ENCODE measurements at regions not wholly inside any gene's neighbourhood (a gene's known extent, or its start where the extent isn't known, plus 50 kb on each side); places are given as distances from the start of the nearest gene placed in this dataset.

DNA sequence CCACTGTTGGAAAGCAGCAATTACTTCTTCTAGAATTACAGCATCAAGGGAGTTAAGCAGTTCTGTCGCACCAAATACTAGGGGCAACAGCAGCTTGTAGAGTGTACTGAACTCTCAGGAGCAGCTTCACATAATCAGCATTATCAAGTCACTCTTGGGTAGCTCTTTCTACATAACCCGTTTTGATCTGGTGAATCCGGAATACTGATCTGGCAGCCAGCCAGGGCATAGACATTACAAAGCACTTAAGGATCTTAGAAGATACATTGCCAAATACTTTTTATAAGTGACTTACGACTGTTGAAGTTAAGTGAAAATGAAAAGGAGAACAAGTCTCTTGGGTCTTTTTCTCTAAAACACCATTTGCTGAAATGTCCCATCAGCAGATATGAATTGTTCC lies 73.2 kb upstream of the NETO1 start:
- no peak overlapping the region for H3K27ac ChIP-seq
- no peak overlapping the region for H3K4me3 ChIP-seq
- no peak for TF ChIP-seq Cebpa-rat (IDR thresholded peaks at IDR 0.05)
- no peak overlapping the region for H3K4me2 ChIP-seq
- H4K20me1 ChIP-seq: no peaks in the 10 kb centered on the region
- H3K9ac ChIP-seq: no peak overlapping the region
- no peaks in the 10 kb centered on the region for H3K36me3 ChIP-seq
- H3K4me1 ChIP-seq: no peaks in the 10 kb centered on the region
- H3K9me3 ChIP-seq: no peaks in the 10 kb centered on the region
- no peaks in the 10 kb centered on the region for H3K27me3 ChIP-seq

- Histone ChIP-seq H3K4me1 (no peaks in the 10 kb centered on the region), H3K27me3 (no peaks in the 10 kb centered on the region), H3K4me2 (no peak overlapping the region), H3K9me3 (no peaks in the 10 kb centered on the region), H3K27ac (no peak overlapping the region), H3K4me3 (no peak overlapping the region), H4K20me1 (no peaks in the 10 kb centered on the region), H3K36me3 (no peaks in the 10 kb centered on the region), H3K9ac (no peak overlapping the region)
- TF ChIP-seq Cebpa-rat (IDR thresholded peaks at IDR 0.05): no peak
These were observed 72.7 kb upstream of the NETO1 start for GRCh38 chr18:72940509-72940908.

GRCh38 chr18:72935744-72936143 lies 68.0 kb upstream of the NETO1 start:
- no peak for TF ChIP-seq Cebpa-rat (IDR thresholded peaks at IDR 0.05)
- Histone ChIP-seq H3K36me3 (no peaks in the 10 kb centered on the region), H3K4me1 (no peaks in the 10 kb centered on the region)

GRCh38 chr18:72922895-72923294 lies 55.1 kb upstream of the NETO1 start:
- Histone ChIP-seq H3K4me3 (no peak overlapping the region), H3K27me3 (no peaks in the 10 kb centered on the region), H3K4me2 (no peak overlapping the region), H4K20me1 (no peaks in the 10 kb centered on the region), H3K4me1 (no peaks in the 10 kb centered on the region), H3K9ac (no peak overlapping the region), H3K36me3 (no peaks in the 10 kb centered on the region), H3K27ac (no peak overlapping the region), H3K9me3 (peaks cover 19% of the 10 kb centered on the region)
- TF ChIP-seq Cebpa-rat (IDR thresholded peaks at IDR 0.05): no peak

More at GRCh38 chr18:72935744-72936143, 68.0 kb upstream of the NETO1 start:
- H3K4me3 ChIP-seq: no peak overlapping the region
- no peaks in the 10 kb centered on the region for H3K27me3 ChIP-seq
- no peak overlapping the region for H3K27ac ChIP-seq
- no peak overlapping the region for H3K9ac ChIP-seq
- no peak overlapping the region for H3K4me2 ChIP-seq
- H4K20me1 ChIP-seq: no peaks in the 10 kb centered on the region
- no peaks in the 10 kb centered on the region for H3K9me3 ChIP-seq
